SU-DHL-6 (cell line): ENCODE measurements at regions not wholly inside any gene's neighbourhood (a gene's known extent, or its start where the extent isn't known, plus 50 kb on each side); places are given as distances from the start of the nearest gene placed in this dataset.

Source experiments
- H2AFZ ChIP-seq: fragments of 200-600 bp; sonication (generic); 2 replicates; pipeline ENCODE4 v1.6.1; 2014; ENCODE audit warnings: low read depth, mild to moderate bottlenecking, moderate library complexity, mixed read lengths, antibody characterized with exemption, low read length; ENCODE audit not compliant: severe bottlenecking
- H3F3A ChIP-seq: fragments of 200-600 bp; shearing (Covaris generic); 2 replicates; pipeline ENCODE4 v1.6.0; 2016; ENCODE audit warnings: antibody characterized with exemption, mild to moderate bottlenecking; ENCODE audit not compliant: insufficient read depth
- H3K27ac ChIP-seq: fragments of 200-600 bp; sonication (generic); 2 replicates; pipeline ENCODE4 v1.5.1; 2016; ENCODE audit warnings: low read depth, mild to moderate bottlenecking, low read length, moderate library complexity, mixed read lengths
- H3K27me3 ChIP-seq: fragments of 200-600 bp; sonication (generic), shearing (Covaris generic); 2 replicates; pipeline ENCODE4 v1.6.0; 2014; ENCODE audit warnings: mild to moderate bottlenecking, low read length
- H3K36me3 ChIP-seq: fragments of 200-600 bp; sonication (generic); 2 replicates; pipeline ENCODE4 v1.6.1; 2014; ENCODE audit warnings: mild to moderate bottlenecking, low read length, mixed read lengths
- H3K4me2 ChIP-seq: fragments of 300-600, 200-600 bp; shearing (Covaris generic), sonication (generic); 2 replicates; pipeline ENCODE4 v1.6.0; 2014; ENCODE audit warnings: low read length, low read depth, mild to moderate bottlenecking; ENCODE audit not compliant: poor library complexity, severe bottlenecking
- H3K4me3 ChIP-seq: fragments of 200-600 bp; sonication (generic); 2 replicates; pipeline ENCODE4 v1.5.1; 2014; ENCODE audit warnings: antibody characterized with exemption, low read length, mild to moderate bottlenecking, mixed read lengths; ENCODE audit not compliant: insufficient read depth, poor library complexity, severe bottlenecking
- H3K79me2 ChIP-seq: fragments of 200-600 bp; sonication (generic); 2 replicates; pipeline ENCODE4 v1.6.1; 2014; ENCODE audit warnings: mild to moderate bottlenecking, low read length, moderate library complexity; ENCODE audit not compliant: insufficient read depth
- H3K9ac ChIP-seq: fragments of 200-600 bp; sonication (generic); 2 replicates; pipeline ENCODE4 v1.7.0; 2014; ENCODE audit warnings: mild to moderate bottlenecking, low read length
- H3K9me2 ChIP-seq: fragments of 200-600 bp; sonication (generic); replicated peaks from 2 replicates; pipeline ENCODE4 v1.6.1; 2014; ENCODE audit warnings: low read length; ENCODE audit not compliant: insufficient read depth
- H3K9me3 ChIP-seq: fragments of 200-600 bp; sonication (generic); 2 replicates; pipeline ENCODE4 v1.6.1; 2014; ENCODE audit warnings: low read length, mixed read lengths; ENCODE audit not compliant: insufficient read depth
- H4K20me1 ChIP-seq: fragments of 200-600 bp; sonication (generic); 2 replicates; pipeline ENCODE4 v1.6.1; 2014; ENCODE audit warnings: low read depth, mild to moderate bottlenecking, antibody characterized with exemption, low read length, moderate library complexity, mixed read lengths
- EZH2phosphoT487 ChIP-seq: fragments of 200-600 bp; sonication (generic), shearing (Covaris generic); conservative IDR thresholded peaks from 2 replicates; pipeline ENCODE4 v1.6.1; 2018; ENCODE audit warnings: mild to moderate bottlenecking, antibody characterized with exemption, low read length, moderate library complexity, mixed read lengths
- TF ChIP-seq, protein P1 (sequence below): fragments of 200-600 bp; sonication (generic); IDR thresholded peaks from one replicate; pipeline ENCODE4 v1.5.1; 2017; ENCODE audit warnings: antibody characterized with exemption, mild to moderate bottlenecking, low read length, moderate library complexity; ENCODE audit not compliant: insufficient read depth, poor library complexity, severe bottlenecking

DNA sequence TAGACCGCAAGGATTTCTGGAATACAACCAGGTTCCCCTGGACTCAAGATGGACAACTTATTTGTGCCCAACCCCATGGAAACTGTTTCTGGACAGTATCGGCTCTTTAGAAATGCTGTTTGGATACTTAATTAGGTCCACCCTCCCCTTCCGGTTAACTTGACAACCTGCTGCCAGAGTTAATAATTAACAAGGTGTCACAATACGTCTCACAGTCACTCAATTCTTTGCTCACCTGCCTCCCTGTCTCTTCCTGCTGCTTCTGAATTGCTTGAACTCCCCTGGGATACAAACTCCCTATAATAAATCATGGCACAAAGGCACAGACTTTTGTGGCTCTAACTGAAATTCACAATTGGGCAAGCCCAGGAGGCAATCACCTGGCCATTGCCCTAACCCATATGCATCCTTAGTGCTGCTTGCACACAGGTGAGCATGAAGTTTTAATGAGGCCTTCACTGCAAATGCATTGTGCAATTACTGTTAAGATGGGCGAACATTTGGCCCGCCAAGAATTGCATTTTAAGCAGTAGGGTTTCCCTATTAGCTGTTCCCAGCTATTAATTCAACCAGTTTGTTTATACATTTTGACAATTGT is 504.4 kb upstream of the NOX3 start:
- Histone ChIP-seq H2AFZ (no peak overlapping the region), H3K9me3 (no peaks in the 10 kb centered on the region), H3K27me3 (no peaks in the 10 kb centered on the region), H4K20me1 (no peaks in the 10 kb centered on the region), H3K27ac (no peak overlapping the region), H3K9ac (no peak overlapping the region), H3K4me3 (no peak overlapping the region), H3K79me2 (no peaks in the 10 kb centered on the region), H3F3A (no peaks in the 10 kb centered on the region), H3K4me2 (no peak overlapping the region), H3K36me3 (no peaks in the 10 kb centered on the region), H3K9me2 (no peaks in the 10 kb centered on the region)
- TF ChIP-seq, protein P1, sequence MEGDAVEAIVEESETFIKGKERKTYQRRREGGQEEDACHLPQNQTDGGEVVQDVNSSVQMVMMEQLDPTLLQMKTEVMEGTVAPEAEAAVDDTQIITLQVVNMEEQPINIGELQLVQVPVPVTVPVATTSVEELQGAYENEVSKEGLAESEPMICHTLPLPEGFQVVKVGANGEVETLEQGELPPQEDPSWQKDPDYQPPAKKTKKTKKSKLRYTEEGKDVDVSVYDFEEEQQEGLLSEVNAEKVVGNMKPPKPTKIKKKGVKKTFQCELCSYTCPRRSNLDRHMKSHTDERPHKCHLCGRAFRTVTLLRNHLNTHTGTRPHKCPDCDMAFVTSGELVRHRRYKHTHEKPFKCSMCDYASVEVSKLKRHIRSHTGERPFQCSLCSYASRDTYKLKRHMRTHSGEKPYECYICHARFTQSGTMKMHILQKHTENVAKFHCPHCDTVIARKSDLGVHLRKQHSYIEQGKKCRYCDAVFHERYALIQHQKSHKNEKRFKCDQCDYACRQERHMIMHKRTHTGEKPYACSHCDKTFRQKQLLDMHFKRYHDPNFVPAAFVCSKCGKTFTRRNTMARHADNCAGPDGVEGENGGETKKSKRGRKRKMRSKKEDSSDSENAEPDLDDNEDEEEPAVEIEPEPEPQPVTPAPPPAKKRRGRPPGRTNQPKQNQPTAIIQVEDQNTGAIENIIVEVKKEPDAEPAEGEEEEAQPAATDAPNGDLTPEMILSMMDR, result no peak
- no peak for TF ChIP-seq EZH2phosphoT487

DNA sequence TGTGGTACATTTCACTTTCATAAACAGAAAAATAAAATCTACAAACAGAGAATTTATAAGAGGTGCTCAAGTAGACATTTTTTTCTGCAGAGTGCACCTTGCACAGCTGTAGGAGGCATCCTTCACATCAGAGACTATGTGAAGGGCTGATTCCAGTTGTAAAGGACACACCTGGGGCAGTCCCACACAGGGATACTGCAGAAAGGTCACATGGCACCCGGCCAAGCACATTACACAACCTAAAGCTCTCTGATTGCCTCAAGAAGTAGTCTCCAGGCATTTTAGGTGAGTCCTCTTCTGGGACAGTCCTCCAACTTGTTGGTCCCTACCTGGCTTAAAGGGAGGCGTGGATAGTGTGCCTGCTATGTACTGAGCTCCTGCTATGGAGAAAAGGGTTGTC is 502.9 kb upstream of the NOX3 start:
- Histone ChIP-seq H3K9me3 (no peaks in the 10 kb centered on the region), H3K79me2 (no peaks in the 10 kb centered on the region), H3F3A (no peaks in the 10 kb centered on the region), H3K27me3 (no peaks in the 10 kb centered on the region), H3K36me3 (no peaks in the 10 kb centered on the region), H3K27ac (no peak overlapping the region), H2AFZ (no peak overlapping the region), H4K20me1 (no peaks in the 10 kb centered on the region), H3K9ac (no peak overlapping the region), H3K4me2 (no peak overlapping the region), H3K4me3 (no peak overlapping the region), H3K9me2 (no peaks in the 10 kb centered on the region)
- TF ChIP-seq EZH2phosphoT487, result no peak
- TF ChIP-seq, protein P1, result no peak

DNA sequence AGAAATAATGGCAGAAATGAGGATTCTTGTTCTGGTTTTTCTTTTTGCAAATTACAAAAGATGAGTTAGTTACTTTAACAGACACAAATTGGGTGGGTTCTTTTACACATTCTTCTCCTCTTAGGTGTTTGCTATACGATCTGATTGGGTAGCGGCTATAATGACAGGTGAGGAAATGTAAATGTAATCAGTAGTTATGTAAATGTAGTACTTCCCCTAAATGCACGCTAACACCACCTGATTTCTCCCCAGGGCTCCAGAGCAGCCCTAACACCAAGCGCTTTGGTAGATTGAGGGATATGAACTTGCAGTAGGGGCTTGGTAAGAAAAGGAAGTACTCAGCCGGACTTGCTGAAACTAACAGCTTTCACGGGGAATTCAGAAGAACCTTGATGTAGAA is 499.4 kb upstream of the NOX3 start:
- H3K4me3 ChIP-seq, result no peak overlapping the region
- H3K79me2 ChIP-seq, result no peaks in the 10 kb centered on the region
- H3K9ac ChIP-seq, result no peak overlapping the region
- no peak overlapping the region for H2AFZ ChIP-seq
- H4K20me1 ChIP-seq, result no peaks in the 10 kb centered on the region
- H3F3A ChIP-seq, result no peaks in the 10 kb centered on the region
- H3K36me3 ChIP-seq, result no peaks in the 10 kb centered on the region
- TF ChIP-seq, protein P1, result no peak
- TF ChIP-seq EZH2phosphoT487, result no peak
- no peak overlapping the region for H3K27ac ChIP-seq
- H3K9me2 ChIP-seq, result no peaks in the 10 kb centered on the region
- H3K4me2 ChIP-seq, result no peak overlapping the region
- H3K9me3 ChIP-seq, result no peaks in the 10 kb centered on the region
- no peaks in the 10 kb centered on the region for H3K27me3 ChIP-seq
